Neuronal stem cell (in vitro differentiated cells): ENCODE measurements at regions not wholly inside any gene's neighbourhood (a gene's known extent, or its start where the extent isn't known, plus 50 kb on each side); places are given as distances from the start of the nearest gene placed in this dataset.

Experiments used
- DNase-seq: peaks from one replicate; pipeline ENCODE4 v3.0.0-alpha.2; 2013; ENCODE audit warnings: low spot score
- H2AFZ ChIP-seq: one replicate; pipeline ENCODE4 v1.6.1; 2013; ENCODE audit warnings: mild to moderate bottlenecking, low read length, inconsistent platforms
- H2AK5ac ChIP-seq: 2 replicates; pipeline ENCODE4 v1.6.1; 2013; ENCODE audit warnings: low read depth, mild to moderate bottlenecking, inconsistent platforms, low read length, moderate library complexity, mixed read lengths
- H2BK120ac ChIP-seq: 2 replicates; pipeline ENCODE4 v1.6.1; 2013; ENCODE audit warnings: low read depth, mild to moderate bottlenecking, inconsistent platforms, low read length, moderate library complexity, mixed read lengths
- H2BK12ac ChIP-seq: one replicate; pipeline ENCODE4 v1.6.1; 2013; ENCODE audit warnings: low read length, inconsistent platforms
- H2BK15ac ChIP-seq: 2 replicates; pipeline ENCODE4 v1.6.1; 2013; ENCODE audit warnings: mild to moderate bottlenecking, low read length, inconsistent platforms, mixed read lengths
- H2BK5ac ChIP-seq: one replicate; pipeline ENCODE4 v1.6.1; 2013; ENCODE audit warnings: inconsistent platforms, mild to moderate bottlenecking, low read length, moderate library complexity
- H3K14ac ChIP-seq: one replicate; pipeline ENCODE4 v1.6.1; 2013; ENCODE audit warnings: low read length, inconsistent platforms
- H3K18ac ChIP-seq: 2 replicates; pipeline ENCODE4 v1.6.1; 2013; ENCODE audit warnings: low read length, inconsistent platforms
- H3K23ac ChIP-seq: 2 replicates; pipeline ENCODE4 v1.6.1; 2013; ENCODE audit warnings: low read depth, mild to moderate bottlenecking, mixed read lengths, low read length, inconsistent platforms; ENCODE audit not compliant: poor library complexity
- H3K27ac ChIP-seq: replicated peaks from 3 replicates; pipeline ENCODE4 v1.5.1; 2013; ENCODE audit warnings: low read length, inconsistent platforms
- H3K27me3 ChIP-seq, 3 experiments: 2 replicates each; pipeline ENCODE4 v1.6.1; 2013; ENCODE audit warnings: low read length in 3 of 3, mild to moderate bottlenecking in 2 of 3, inconsistent platforms in 1 of 3, low read depth in 1 of 3, mixed read lengths in 1 of 3, moderate library complexity in 1 of 3; ENCODE audit not compliant: control insufficient read depth in 3 of 3, insufficient read depth in 3 of 3
- H3K36me3 ChIP-seq, 2 donors: replicated peaks in 1 of 2; 2 replicates each; pipeline ENCODE4 v1.6.1; 2013; ENCODE audit warnings: low read length in 2 of 2; ENCODE audit not compliant: control insufficient read depth in 2 of 2, insufficient read depth in 2 of 2
- H3K4ac ChIP-seq: 2 replicates; pipeline ENCODE4 v1.6.1; 2013; ENCODE audit warnings: inconsistent platforms, mild to moderate bottlenecking, low read length, moderate library complexity
- H3K4me1 ChIP-seq, 2 donors: 1 replicate in 1 of 2; 2 replicates in 1 of 2; pipeline ENCODE4 v1.6.1; 2013; ENCODE audit warnings: low read length in 2 of 2, low read depth in 1 of 2; ENCODE audit not compliant: control insufficient read depth in 2 of 2, insufficient read depth in 1 of 2
- H3K4me2 ChIP-seq: one replicate; pipeline ENCODE4 v1.6.1; 2013; ENCODE audit warnings: mild to moderate bottlenecking, low read length, inconsistent platforms; ENCODE audit not compliant: insufficient read depth, poor library complexity, severe bottlenecking
- H3K4me3 ChIP-seq, 2 donors: 2 replicates each; pipeline ENCODE4 v1.5.1; 2013; ENCODE audit warnings: low read length in 2 of 2, mild to moderate bottlenecking in 2 of 2, inconsistent platforms in 1 of 2, moderate library complexity in 1 of 2
- H3K79me1 ChIP-seq: one replicate; pipeline ENCODE4 v1.6.1; 2013; ENCODE audit warnings: low read depth, mild to moderate bottlenecking, inconsistent platforms, low read length, moderate library complexity
- H3K9ac ChIP-seq: one replicate; pipeline ENCODE4 v1.6.1; 2013; ENCODE audit warnings: mild to moderate bottlenecking, low read depth, low read length, inconsistent platforms; ENCODE audit not compliant: poor library complexity
- H3K9me3 ChIP-seq, 2 donors: replicated peaks in 1 of 2; 2 replicates each; pipeline versions ENCODE3 to v1.6.1; 2013; ENCODE audit warnings: low read length in 2 of 2, mild to moderate bottlenecking in 2 of 2, inconsistent platforms in 1 of 2, low read depth in 1 of 2, mixed read lengths in 1 of 2, moderate library complexity in 1 of 2; ENCODE audit not compliant: control insufficient read depth in 2 of 2, insufficient read depth in 1 of 2
- H4K8ac ChIP-seq: one replicate; pipeline ENCODE4 v1.6.1; 2013; ENCODE audit warnings: low read depth, mild to moderate bottlenecking, inconsistent platforms, low read length, moderate library complexity
- H4K91ac ChIP-seq: one replicate; pipeline ENCODE4 v1.6.1; 2013; ENCODE audit warnings: low read length, low read depth, mild to moderate bottlenecking, inconsistent platforms; ENCODE audit not compliant: poor library complexity
- WGBS, 2 donors: extraction: QIAGEN DNeasy Blood & Tissue Kit; methylation state at CpG; one replicate each; pipeline ENCODE4 v1.1.7; 2013; ENCODE audit warnings: missing lambda C conversion rate in 2 of 2, mixed read lengths in 1 of 2; ENCODE audit not compliant: insufficient read length in 2 of 2, insufficient replicate concordance in 1 of 2; ENCODE audit errors: extremely low coverage in 2 of 2; 5-methylcytosine and 5-hydroxymethylcytosine counted together

DNA sequence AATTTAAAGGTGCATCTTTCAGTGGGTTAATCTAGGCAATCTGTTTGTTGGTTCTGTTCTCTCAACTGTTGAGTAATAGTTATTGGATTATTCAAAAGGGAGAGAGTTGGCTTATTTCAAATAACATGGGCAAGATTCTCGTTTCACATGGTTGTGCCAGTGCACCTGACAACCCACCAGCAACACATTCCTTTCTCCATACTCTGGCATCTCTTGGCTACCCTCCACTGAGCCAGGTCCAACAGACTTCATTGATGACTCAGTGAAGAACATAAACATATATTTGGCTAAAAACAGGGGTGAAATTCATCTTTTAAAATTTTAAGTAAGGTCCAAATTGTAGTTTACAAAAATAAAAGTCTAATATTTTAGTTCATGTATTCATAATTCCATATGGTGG is 967.2 kb downstream of the RPA4 start:
- no peaks in the 10 kb centered on the region for H3K36me3 ChIP-seq
- no peak overlapping the region for H2BK5ac ChIP-seq
- no peak overlapping the region for H2BK15ac ChIP-seq
- H3K27me3 ChIP-seq = no peaks in the 10 kb centered on the region
- H4K8ac ChIP-seq = no peak overlapping the region
- H3K4me3 ChIP-seq = no peak overlapping the region
- H3K14ac ChIP-seq = no peak overlapping the region
- H3K4me2 ChIP-seq = no peak overlapping the region
- no peak overlapping the region for H4K91ac ChIP-seq
- H3K79me1 ChIP-seq = no peaks in the 10 kb centered on the region
- no peak for DNase-seq
- H3K4me1 ChIP-seq = no peaks in the 10 kb centered on the region
- no peak overlapping the region for H3K27ac ChIP-seq
- H3K18ac ChIP-seq = no peak overlapping the region
- H2AFZ ChIP-seq = no peak overlapping the region
- no peak overlapping the region for H3K23ac ChIP-seq
- whole genome bisulfite sequencing, 2 donors = no CpG with 5 or more reads among the region's 1 CpG
- no peak overlapping the region for H2BK120ac ChIP-seq
- H3K9ac ChIP-seq = no peak overlapping the region
- H2BK12ac ChIP-seq = no peak overlapping the region
- H2AK5ac ChIP-seq = no peak overlapping the region
- no peak overlapping the region for H3K4ac ChIP-seq
- peaks cover 0 to 22% of the 10 kb centered on the region in 2 donors for H3K9me3 ChIP-seq

- H3K4me1 ChIP-seq = peaks cover 0 to 8% of the 10 kb centered on the region in 2 donors
- H3K79me1 ChIP-seq = no peaks in the 10 kb centered on the region
- no peak overlapping the region for H3K4me3 ChIP-seq
- H4K91ac ChIP-seq = no peak overlapping the region
- DNase-seq = no peak
- no peak overlapping the region for H3K18ac ChIP-seq
- H3K9me3 ChIP-seq = no peaks in the 10 kb centered on the region
- no peak overlapping the region for H3K9ac ChIP-seq
- no peak overlapping the region for H2BK15ac ChIP-seq
- H3K4ac ChIP-seq = no peak overlapping the region
- no peak overlapping the region for H2AK5ac ChIP-seq
- H3K14ac ChIP-seq = no peak overlapping the region
- no peak overlapping the region for H2BK5ac ChIP-seq
- no peak overlapping the region for H2BK120ac ChIP-seq
- no peak overlapping the region for H4K8ac ChIP-seq
- WGBS, 2 donors = no CpG with 5 or more reads among the region's 2 CpGs
- no peak overlapping the region for H2BK12ac ChIP-seq
- H3K23ac ChIP-seq = no peak overlapping the region
- H3K27ac ChIP-seq = no peak overlapping the region
- H3K4me2 ChIP-seq = no peak overlapping the region
- H3K27me3 ChIP-seq = no peaks in the 10 kb centered on the region
- peak overlapping the region; percentile 5 for H2AFZ ChIP-seq
- H3K36me3 ChIP-seq = no peaks in the 10 kb centered on the region
Measured at GRCh38 chrX:97854086-97854485, 970.4 kb downstream of the RPA4 start.

- H3K18ac ChIP-seq = no peak overlapping the region
- WGBS, 2 donors = no CpG with 5 or more reads among the region's 1 CpG
- H3K23ac ChIP-seq = no peak overlapping the region
- no peak overlapping the region for H3K4me3 ChIP-seq
- H4K8ac ChIP-seq = no peak overlapping the region
- no peak overlapping the region for H3K4ac ChIP-seq
- no peaks in the 10 kb centered on the region for H3K36me3 ChIP-seq
- no peak overlapping the region for H3K14ac ChIP-seq
- no peak for DNase-seq
- no peak overlapping the region for H2AFZ ChIP-seq
- H2BK12ac ChIP-seq = no peak overlapping the region
- H3K27me3 ChIP-seq = no peaks in the 10 kb centered on the region
- H3K4me2 ChIP-seq = no peak overlapping the region
- no peaks in the 10 kb centered on the region for H3K9me3 ChIP-seq
- H2BK15ac ChIP-seq = no peak overlapping the region
- peaks cover 0 to 32% of the 10 kb centered on the region in 2 donors for H3K4me1 ChIP-seq
- no peaks in the 10 kb centered on the region for H3K79me1 ChIP-seq
- no peak overlapping the region for H2AK5ac ChIP-seq
- H3K9ac ChIP-seq = no peak overlapping the region
- no peak overlapping the region for H2BK5ac ChIP-seq
- H2BK120ac ChIP-seq = no peak overlapping the region
- no peak overlapping the region for H4K91ac ChIP-seq
- H3K27ac ChIP-seq = no peak overlapping the region
Measured at GRCh38 chrX:97858592-97858991, 974.9 kb downstream of the RPA4 start.

- Histone ChIP-seq H2BK5ac (no peak overlapping the region), H4K8ac (no peak overlapping the region), H4K91ac (no peak overlapping the region), H3K18ac (no peak overlapping the region), H3K27ac (no peak overlapping the region), H3K27me3 (no peaks in the 10 kb centered on the region), H2AFZ (no peak overlapping the region), H3K4me2 (no peak overlapping the region), H2BK120ac (no peak overlapping the region), H3K4me3 (no peak overlapping the region), H3K4me1 (peaks cover 0 to 32% of the 10 kb centered on the region in 2 donors), H3K79me1 (no peaks in the 10 kb centered on the region), H3K36me3 (no peaks in the 10 kb centered on the region), H2AK5ac (no peak overlapping the region), H3K9ac (no peak overlapping the region), H3K14ac (no peak overlapping the region), H3K23ac (no peak overlapping the region), H2BK15ac (no peak overlapping the region), H3K4ac (no peak overlapping the region), H2BK12ac (no peak overlapping the region), H3K9me3 (no peaks in the 10 kb centered on the region)
- WGBS, 2 donors = no CpG with 5 or more reads among the region's 1 CpG
- DNase-seq = peak; percentile 0
Measured at GRCh38 chrX:97860226-97860625, 976.5 kb downstream of the RPA4 start.
